Thymus (tissue), 11 donors: ENCODE measurements at regions not wholly inside any gene's neighbourhood (a gene's known extent, or its start where the extent isn't known, plus 50 kb on each side); places are given as distances from the start of the nearest gene placed in this dataset.

Experiments
- DNase-seq, 9 donors: peaks; one replicate each; pipeline ENCODE4 v3.0.0-alpha.2; 2013; ENCODE audit warnings: low spot score in 9 of 9, low read depth in 6 of 9, missing footprints in 1 of 9
- H3K27ac ChIP-seq, 2 donors: one replicate each; pipeline ENCODE4 v1.5.1; 2013; ENCODE audit warnings: control low read depth in 1 of 2, low read depth in 1 of 2, low read length in 1 of 2, mild to moderate bottlenecking in 1 of 2, moderate library complexity in 1 of 2
- H3K27me3 ChIP-seq, 2 donors: one replicate each; pipeline ENCODE4 v1.5.1; 2013; ENCODE audit warnings: low read length in 1 of 2; ENCODE audit not compliant: control insufficient read depth in 2 of 2, insufficient read depth in 1 of 2
- H3K36me3 ChIP-seq, 2 donors: one replicate each; pipeline ENCODE4 v1.5.1; 2013; ENCODE audit warnings: low read length in 1 of 2, mild to moderate bottlenecking in 1 of 2, moderate library complexity in 1 of 2; ENCODE audit not compliant: control insufficient read depth in 2 of 2, insufficient read depth in 2 of 2
- H3K4me1 ChIP-seq, 2 donors: one replicate each; pipeline ENCODE4 v1.5.1; 2013; ENCODE audit warnings: low read length in 2 of 2; ENCODE audit not compliant: control insufficient read depth in 2 of 2, insufficient read depth in 2 of 2
- H3K4me3 ChIP-seq, 2 donors: one replicate each; pipeline ENCODE4 v1.5.1; 2013; ENCODE audit warnings: low read length in 2 of 2, control low read depth in 1 of 2, mild to moderate bottlenecking in 1 of 2
- H3K9me3 ChIP-seq, 2 donors: one replicate each; pipeline ENCODE4 v1.5.1; 2013; ENCODE audit warnings: low read length in 1 of 2, mild to moderate bottlenecking in 1 of 2; ENCODE audit not compliant: control insufficient read depth in 2 of 2, insufficient read depth in 1 of 2
- WGBS: extraction: QIAGEN DNeasy Blood & Tissue Kit; methylation state at CpG from one replicate; pipeline ENCODE4 v1.1.7; 2013; 5-methylcytosine and 5-hydroxymethylcytosine counted together
- donor health status: healthy.

GRCh38 chr10:124325998-124326636 is 92.6 kb downstream of the OAT start:
- H3K27me3 ChIP-seq, result no peaks in the 10 kb centered on the region
- no peaks in the 10 kb centered on the region for H3K9me3 ChIP-seq
- 0% methylated on average over 1 of the region's 1 CpG for WGBS
- no peak overlapping the region for H3K27ac ChIP-seq
- no peaks in the 10 kb centered on the region for H3K36me3 ChIP-seq
- no peak for DNase-seq
- H3K4me3 ChIP-seq, result no peak overlapping the region
- H3K4me1 ChIP-seq, result no peaks in the 10 kb centered on the region

DNA sequence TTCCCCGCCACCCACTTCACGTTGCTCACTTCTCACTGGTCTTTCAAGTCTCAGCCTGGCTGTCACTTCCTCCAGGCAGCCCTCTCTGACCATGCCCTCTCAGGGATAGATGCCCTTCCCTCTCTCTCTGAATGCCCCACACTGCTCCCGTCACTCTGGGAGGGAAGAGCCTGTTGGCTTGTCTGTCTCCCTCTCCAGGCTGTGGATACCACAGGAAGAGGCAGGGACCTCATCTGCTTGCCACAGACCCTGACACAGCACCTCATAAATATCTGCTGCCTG is 93.1 kb downstream of the OAT start:
- Histone ChIP-seq H3K27ac (no peak overlapping the region), H3K4me3 (no peak overlapping the region), H3K36me3 (no peaks in the 10 kb centered on the region), H3K9me3 (no peaks in the 10 kb centered on the region), H3K27me3 (no peaks in the 10 kb centered on the region), H3K4me1 (no peaks in the 10 kb centered on the region)
- WGBS, result 51% methylated on average over 3 of the region's 3 CpGs
- DNase-seq, result no peak

DNA sequence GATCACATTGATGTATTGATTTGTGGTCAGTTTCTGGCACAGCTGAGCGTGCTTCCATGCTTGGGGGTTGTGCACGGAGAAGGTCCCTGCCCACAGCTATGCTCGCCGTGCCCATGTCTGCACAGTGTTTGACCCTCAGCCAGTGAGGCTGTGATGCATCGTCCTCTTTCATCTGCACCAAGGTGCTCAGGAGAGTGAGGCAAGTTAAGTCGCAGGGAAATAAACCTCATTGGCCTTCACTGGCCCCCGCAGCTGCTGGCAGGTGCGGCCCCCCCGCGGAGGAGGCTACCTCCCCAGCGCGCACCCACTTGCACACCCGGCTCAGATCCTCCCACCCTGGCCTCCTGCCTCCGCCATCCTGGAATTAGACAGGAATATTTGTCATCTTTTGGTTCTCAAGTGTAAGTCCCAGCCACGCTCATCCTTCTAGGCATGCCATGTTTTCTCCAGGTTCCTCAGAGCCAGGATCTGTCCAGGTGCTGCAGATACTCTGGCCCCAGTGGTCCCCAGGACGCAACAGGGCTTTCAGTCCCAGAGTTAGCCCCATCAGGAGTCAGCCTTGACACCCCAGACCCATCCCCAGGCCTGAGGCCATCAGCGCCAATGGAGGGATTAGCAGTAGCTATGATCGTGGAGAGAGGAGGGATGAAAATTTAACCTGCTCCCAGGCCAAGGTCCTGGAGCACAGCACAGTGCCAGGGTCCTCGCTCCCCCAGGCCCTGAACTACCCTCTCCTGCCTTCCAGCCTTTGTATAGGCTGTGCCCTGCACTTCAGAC is 93.7 kb downstream of the OAT start:
- H3K4me1 ChIP-seq, result no peaks in the 10 kb centered on the region
- no peak for DNase-seq
- 96% methylated on average over 19 of the region's 19 CpGs for WGBS
- no peak overlapping the region for H3K4me3 ChIP-seq
- H3K36me3 ChIP-seq, result no peaks in the 10 kb centered on the region
- no peaks in the 10 kb centered on the region for H3K27me3 ChIP-seq
- no peak overlapping the region for H3K27ac ChIP-seq
- H3K9me3 ChIP-seq, result no peaks in the 10 kb centered on the region

DNA sequence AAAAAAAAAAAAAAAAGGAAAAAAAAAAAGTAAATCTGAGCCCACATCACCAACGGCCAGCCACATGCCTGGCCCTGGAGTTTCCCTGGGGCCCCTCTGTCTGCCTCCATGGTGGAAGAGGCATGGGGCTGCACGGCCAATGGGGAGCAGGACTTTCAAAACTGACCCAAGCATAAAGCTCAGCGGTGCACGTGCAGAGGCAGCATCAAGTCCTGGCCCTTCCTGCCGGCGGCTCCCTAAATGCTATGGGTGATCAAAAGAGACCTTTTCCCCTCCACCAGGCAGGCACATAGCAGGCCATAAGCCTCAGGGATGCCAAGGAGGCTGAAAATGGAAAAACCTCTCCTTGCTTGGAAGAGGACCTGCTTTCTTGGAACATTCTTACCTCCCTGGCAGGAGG is 94.3 kb downstream of the OAT start:
- Histone ChIP-seq H3K4me1 (no peaks in the 10 kb centered on the region), H3K27ac (no peak overlapping the region), H3K36me3 (no peaks in the 10 kb centered on the region), H3K27me3 (no peaks in the 10 kb centered on the region), H3K9me3 (no peaks in the 10 kb centered on the region), H3K4me3 (no peak overlapping the region)
- WGBS, result 91% methylated on average over 6 of the region's 6 CpGs
- DNase-seq, result no peak

GRCh38 chr10:124323806-124324205 is 94.9 kb downstream of the OAT start:
- H3K9me3 ChIP-seq, result no peaks in the 10 kb centered on the region
- H3K27ac ChIP-seq, result no peak overlapping the region
- DNase-seq, result no peak
- no peaks in the 10 kb centered on the region for H3K4me1 ChIP-seq
- 88% methylated on average over 5 of the region's 5 CpGs for WGBS
- no peaks in the 10 kb centered on the region for H3K27me3 ChIP-seq
- H3K36me3 ChIP-seq, result no peaks in the 10 kb centered on the region
- no peak overlapping the region for H3K4me3 ChIP-seq

DNA sequence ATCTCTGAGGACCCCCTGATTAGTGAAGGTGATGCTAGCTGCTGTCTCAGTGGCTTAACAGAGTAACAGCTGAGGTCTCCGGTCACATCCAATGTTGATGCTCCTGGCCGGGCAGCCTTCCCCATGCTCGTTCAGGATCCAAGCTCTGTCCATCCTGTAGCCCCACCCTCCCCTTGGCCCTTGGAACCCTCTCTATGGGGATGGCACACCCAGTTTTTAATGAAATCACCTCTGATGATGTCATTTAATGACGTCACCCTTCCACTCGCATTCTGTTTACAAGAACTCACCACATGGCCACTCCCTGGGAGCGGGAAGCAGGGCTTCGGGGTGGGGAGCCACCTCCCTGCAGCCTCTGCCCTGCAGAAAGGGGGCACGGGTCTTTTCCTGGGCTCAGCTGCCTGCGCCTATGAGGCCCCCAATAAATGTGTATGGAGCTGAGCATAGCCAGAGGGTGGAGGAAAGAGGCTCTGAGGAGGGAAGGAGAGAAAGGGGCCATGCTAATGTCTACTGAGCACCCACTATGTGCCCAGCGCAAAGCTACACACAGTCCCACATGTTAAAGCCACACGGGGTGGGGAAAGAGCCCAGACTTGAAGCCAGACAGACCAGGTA is 95.5 kb downstream of the OAT start:
- H3K4me3 ChIP-seq, result no peak overlapping the region
- H3K36me3 ChIP-seq, result no peaks in the 10 kb centered on the region
- H3K9me3 ChIP-seq, result no peaks in the 10 kb centered on the region
- 86% methylated on average over 11 of the region's 11 CpGs for WGBS
- H3K27me3 ChIP-seq, result no peaks in the 10 kb centered on the region
- no peak for DNase-seq
- no peaks in the 10 kb centered on the region for H3K4me1 ChIP-seq
- no peak overlapping the region for H3K27ac ChIP-seq

DNA sequence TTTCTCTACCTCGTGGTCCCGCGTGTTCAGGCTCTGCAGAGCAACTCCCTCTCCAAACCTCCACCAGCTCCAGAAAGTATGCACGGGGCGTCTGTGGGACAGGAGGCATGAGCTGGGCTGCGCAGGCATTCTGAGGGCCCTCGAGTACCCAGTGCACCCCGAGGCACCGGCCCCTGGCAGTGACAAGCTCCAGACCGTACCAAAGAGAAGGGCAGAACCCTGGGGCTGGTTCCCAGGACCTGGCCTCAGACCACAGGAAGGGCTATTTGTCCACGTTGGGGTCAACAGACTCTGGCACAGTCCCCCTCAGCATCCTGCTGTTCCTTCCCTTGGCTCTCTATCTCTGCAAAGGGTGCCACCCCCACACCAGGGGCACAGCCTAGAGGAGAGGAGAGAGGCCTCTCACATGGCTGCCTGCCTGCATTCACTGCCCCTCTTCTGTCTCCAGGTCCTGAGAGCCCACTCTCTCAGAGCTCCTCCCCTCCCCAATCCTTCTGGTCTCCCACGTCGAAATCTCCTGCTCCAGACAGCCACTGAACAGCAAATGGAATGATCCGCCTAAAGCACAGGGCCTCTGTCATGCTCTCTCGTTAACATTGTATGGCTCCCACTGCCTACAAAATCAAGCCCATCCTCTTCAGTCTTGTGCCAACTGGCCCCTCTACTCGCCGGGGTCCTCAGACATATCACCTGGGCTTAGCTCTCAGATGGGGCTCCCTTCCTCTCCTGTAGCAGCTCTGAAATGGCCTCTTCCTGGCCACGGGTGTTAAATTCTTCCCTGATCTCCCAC is 96.3 kb downstream of the OAT start:
- no peak for DNase-seq

DNA sequence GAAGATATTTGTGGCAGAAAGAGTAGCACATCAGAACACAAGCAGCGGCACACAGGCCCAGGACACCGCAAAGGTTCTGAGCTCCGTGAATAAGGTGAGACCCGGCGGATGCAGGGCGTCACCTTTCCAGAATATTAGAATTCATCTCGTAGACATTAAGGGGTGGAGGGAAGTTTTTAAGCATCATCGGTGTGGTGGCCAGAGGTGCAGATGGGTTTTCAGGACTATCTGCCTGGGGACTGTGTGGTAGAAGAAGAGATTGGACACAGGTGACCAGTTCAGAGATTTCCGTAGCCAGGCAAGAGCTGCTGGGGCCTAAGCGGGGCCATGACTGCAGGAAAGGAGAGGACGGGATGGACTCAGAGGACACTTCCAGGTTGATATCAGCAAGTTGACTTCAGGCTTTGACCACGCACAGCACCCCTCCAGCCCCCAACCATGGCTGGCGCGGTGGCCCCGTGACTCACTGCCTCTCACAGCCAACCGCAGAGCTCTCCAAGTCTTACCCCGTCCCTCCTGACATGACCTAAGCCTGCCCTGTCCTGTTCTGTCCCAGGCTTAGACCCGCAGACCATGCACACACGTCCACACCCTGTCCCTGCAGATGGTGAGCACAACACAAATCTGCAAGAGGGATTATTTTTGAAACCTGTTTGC is 97.2 kb downstream of the OAT start:
- no peak overlapping the region for H3K4me3 ChIP-seq
- H3K9me3 ChIP-seq, result no peaks in the 10 kb centered on the region
- no peaks in the 10 kb centered on the region for H3K27me3 ChIP-seq
- H3K4me1 ChIP-seq, result no peaks in the 10 kb centered on the region
- H3K36me3 ChIP-seq, result no peaks in the 10 kb centered on the region
- WGBS, result 97% methylated on average over 19 of the region's 19 CpGs
- H3K27ac ChIP-seq, result no peak overlapping the region
- no peak for DNase-seq

More for the DNA sequence above, 96.3 kb downstream of the OAT start:
- no peaks in the 10 kb centered on the region for H3K36me3 ChIP-seq
- H3K9me3 ChIP-seq, result no peaks in the 10 kb centered on the region
- H3K27me3 ChIP-seq, result no peaks in the 10 kb centered on the region
- H3K27ac ChIP-seq, result no peak overlapping the region
- no peak overlapping the region for H3K4me3 ChIP-seq
- 89% methylated on average over 18 of the region's 18 CpGs for WGBS
- H3K4me1 ChIP-seq, result no peaks in the 10 kb centered on the region
